Fibroblast of lung (primary cell): ENCODE measurements at regions not wholly inside any gene's neighbourhood (a gene's known extent, or its start where the extent isn't known, plus 50 kb on each side); places are given as distances from the start of the nearest gene placed in this dataset.
"Not testable (repeated sequence)": the region's sequence is repeated elsewhere in the genome, so short reads cannot be mapped to it uniquely, and the experiment has no call there.

ENCODE experiments used
- DNase-seq, 2 donors: peaks; one replicate each; pipeline versions ENCODE4 v3.0.0 to v3.0.0-alpha.2; 2010; ENCODE audit warnings: low read depth in 2 of 2
- H2AFZ ChIP-seq: 2 replicates; pipeline ENCODE4 v1.5.1; 2012; ENCODE audit warnings: low read length, control low read depth, inconsistent platforms
- H3K27ac ChIP-seq: 2 replicates; pipeline ENCODE4 v1.5.1; 2011; ENCODE audit warnings: low read length, control low read depth; ENCODE audit not compliant: insufficient read depth
- H3K27me3 ChIP-seq: 2 replicates; pipeline ENCODE4 v1.5.1; 2011; ENCODE audit warnings: mild to moderate bottlenecking, low read length; ENCODE audit not compliant: control insufficient read depth, insufficient read depth
- H3K36me3 ChIP-seq: 2 replicates; pipeline ENCODE4 v1.5.1; 2011; ENCODE audit warnings: low read length; ENCODE audit not compliant: control insufficient read depth, insufficient read depth
- H3K4me1 ChIP-seq: 2 replicates; pipeline ENCODE4 v1.5.1; 2011; ENCODE audit warnings: low read length; ENCODE audit not compliant: control insufficient read depth, insufficient read depth; ENCODE audit errors: extremely low read depth
- H3K4me2 ChIP-seq: 2 replicates; pipeline ENCODE4 v1.5.1; 2011; ENCODE audit warnings: low read length, control low read depth; ENCODE audit not compliant: insufficient read depth; ENCODE audit errors: extremely low read depth
- H3K4me3 ChIP-seq, 4 experiments: fragments of 200-600 bp in 1 of 4; sonication (generic) in 1 of 4; replicated peaks in 1 of 4; 2 replicates each; pipeline ENCODE4 v1.5.1; 2011 to 2016; ENCODE audit warnings: low read length in 4 of 4, low read depth in 3 of 4, mild to moderate bottlenecking in 3 of 4, control low read depth in 2 of 4, inconsistent platforms in 1 of 4, mixed read lengths in 1 of 4; ENCODE audit not compliant: insufficient read depth in 1 of 4; ENCODE audit errors: control extremely low read depth in 1 of 4
- H3K79me2 ChIP-seq: 2 replicates; pipeline ENCODE4 v1.5.1; 2012; ENCODE audit warnings: mild to moderate bottlenecking, low read length, inconsistent platforms; ENCODE audit not compliant: control insufficient read depth, insufficient read depth
- H3K9ac ChIP-seq: 2 replicates; pipeline ENCODE4 v1.5.1; 2011; ENCODE audit warnings: mild to moderate bottlenecking, low read length, control low read depth; ENCODE audit not compliant: insufficient read depth
- H3K9me3 ChIP-seq: 2 replicates; pipeline ENCODE4 v1.5.1; 2012; ENCODE audit warnings: low read depth, low read length; ENCODE audit not compliant: control insufficient read depth, insufficient read depth
- H4K20me1 ChIP-seq: 2 replicates; pipeline ENCODE4 v1.5.1; 2011; ENCODE audit warnings: low read length; ENCODE audit not compliant: control insufficient read depth, insufficient read depth; ENCODE audit errors: extremely low read depth
- CTCF ChIP-seq, 2 donors: IDR thresholded peaks in 1 of 2; conservative IDR thresholded peaks in 1 of 2; 1 replicate in 1 of 2; 2 replicates in 1 of 2; pipeline ENCODE4 v1.5.1; 2011 to 2012; ENCODE audit warnings: low read length in 2 of 2, control low read depth in 1 of 2, inconsistent platforms in 1 of 2, low read depth in 1 of 2, mild to moderate bottlenecking in 1 of 2
- EZH2 ChIP-seq: IDR thresholded peaks from 2 replicates; pipeline ENCODE4 v1.5.1; 2012; ENCODE audit warnings: low read length, control low read depth, mild to moderate bottlenecking; ENCODE audit errors: missing control alignments

GRCh38 chrX:33949300-33949699 lies 182.8 kb downstream of the FAM47A start:
- Histone ChIP-seq H2AFZ (no peak overlapping the region), H3K79me2 (no peaks in the 10 kb centered on the region)
- no peak for TF ChIP-seq EZH2
- TF ChIP-seq CTCF (conservative IDR thresholded peaks at IDR 0.05 in 1 of 2, IDR thresholded peaks at IDR 0.05 in 1 of 2; ENCODE audit: low read depth in 1 of 2, low read length in 2 of 2), result no peak

GRCh38 chrX:33926249-33926648 lies 205.9 kb downstream of the FAM47A start:
- not testable (repeated sequence) for H3K4me3 ChIP-seq, H2AFZ ChIP-seq, H3K27ac ChIP-seq, H3K27me3 ChIP-seq, H3K9me3 ChIP-seq, H3K4me2 ChIP-seq, H4K20me1 ChIP-seq, H3K4me1 ChIP-seq, H3K79me2 ChIP-seq, DNase-seq, H3K9ac ChIP-seq, H3K36me3 ChIP-seq

More at GRCh38 chrX:33949300-33949699, 182.8 kb downstream of the FAM47A start:
- Histone ChIP-seq H3K36me3 (no peaks in the 10 kb centered on the region), H3K27ac (no peak overlapping the region), H3K4me3 (no peak overlapping the region), H3K9ac (no peak overlapping the region), H3K9me3 (no peaks in the 10 kb centered on the region), H3K4me1 (no peaks in the 10 kb centered on the region), H3K4me2 (no peak overlapping the region), H4K20me1 (no peaks in the 10 kb centered on the region), H3K27me3 (no peaks in the 10 kb centered on the region)
- no peak for DNase-seq

- H3K27me3 ChIP-seq, result no peaks in the 10 kb centered on the region
- no peak overlapping the region for H3K9ac ChIP-seq
- no peak overlapping the region for H3K4me3 ChIP-seq
- no peak overlapping the region for H3K27ac ChIP-seq
- H3K79me2 ChIP-seq, result no peaks in the 10 kb centered on the region
- H3K9me3 ChIP-seq, result no peaks in the 10 kb centered on the region
- H4K20me1 ChIP-seq, result no peaks in the 10 kb centered on the region
- H3K4me1 ChIP-seq, result no peaks in the 10 kb centered on the region
- H2AFZ ChIP-seq, result no peak overlapping the region
- TF ChIP-seq EZH2, result no peak
- TF ChIP-seq CTCF (conservative IDR thresholded peaks at IDR 0.05 in 1 of 2, IDR thresholded peaks at IDR 0.05 in 1 of 2; ENCODE audit: low read depth in 1 of 2, low read length in 2 of 2), result no peak
- DNase-seq, result no peak
- no peaks in the 10 kb centered on the region for H3K36me3 ChIP-seq
- no peak overlapping the region for H3K4me2 ChIP-seq
Measured at GRCh38 chrX:33923262-33923661, 208.9 kb downstream of the FAM47A start.
